Osteoblast (primary cell): ENCODE measurements at regions not wholly inside any gene's neighbourhood (a gene's known extent, or its start where the extent isn't known, plus 50 kb on each side); places are given as distances from the start of the nearest gene placed in this dataset.

Experiments
- DNase-seq: peaks from one replicate; pipeline ENCODE4 v3.0.0; 2011; ENCODE audit warnings: low spot score, mixed read lengths; ENCODE audit not compliant: insufficient read length; ENCODE audit errors: missing footprints
- H2AFZ ChIP-seq: 2 replicates; pipeline ENCODE4 v1.6.0; 2011; ENCODE audit warnings: mild to moderate bottlenecking, low read length
- H3K27ac ChIP-seq: 2 replicates; pipeline ENCODE4 v1.5.1; 2011; ENCODE audit warnings: mild to moderate bottlenecking, low read depth, low read length, moderate library complexity
- H3K27me3 ChIP-seq: 2 replicates; pipeline ENCODE4 v1.6.0; 2012; ENCODE audit warnings: mild to moderate bottlenecking, control low read depth, inconsistent platforms, low read length, moderate library complexity; ENCODE audit not compliant: insufficient read depth
- H3K36me3 ChIP-seq: 2 replicates; pipeline ENCODE4 v1.5.1; 2011; ENCODE audit warnings: mild to moderate bottlenecking, low read length, control low read depth, moderate library complexity; ENCODE audit not compliant: insufficient read depth
- H3K4me1 ChIP-seq: 2 replicates; pipeline ENCODE4 v1.5.1; 2011; ENCODE audit warnings: mild to moderate bottlenecking, low read length, control low read depth, moderate library complexity; ENCODE audit not compliant: insufficient read depth
- H3K4me2 ChIP-seq: 2 replicates; pipeline ENCODE4 v1.6.0; 2011; ENCODE audit warnings: mild to moderate bottlenecking, low read length; ENCODE audit not compliant: insufficient read depth
- H3K4me3 ChIP-seq: fragments of 200-600 bp; sonication (generic); 3 replicates; pipeline ENCODE4 v1.5.1; 2012; ENCODE audit warnings: mild to moderate bottlenecking, low read length, inconsistent platforms; ENCODE audit not compliant: insufficient read depth
- H3K79me2 ChIP-seq: 2 replicates; pipeline ENCODE4 v1.6.0; 2012; ENCODE audit warnings: mild to moderate bottlenecking, low read length, control low read depth, inconsistent platforms; ENCODE audit not compliant: insufficient read depth
- H3K9me3 ChIP-seq: 2 replicates; pipeline ENCODE4 v1.5.1; 2011; ENCODE audit warnings: low read depth, low read length, control low read depth
- H4K20me1 ChIP-seq: 2 replicates; pipeline ENCODE4 v1.6.0; 2012; ENCODE audit warnings: mild to moderate bottlenecking, low read length, control low read depth; ENCODE audit not compliant: insufficient read depth
- TF ChIP-seq, protein P1 (sequence below): IDR thresholded peaks from 2 replicates; pipeline ENCODE4 v1.5.1; 2011; ENCODE audit warnings: mild to moderate bottlenecking, low read depth, low read length, moderate library complexity; ENCODE audit errors: extremely low read depth

DNA sequence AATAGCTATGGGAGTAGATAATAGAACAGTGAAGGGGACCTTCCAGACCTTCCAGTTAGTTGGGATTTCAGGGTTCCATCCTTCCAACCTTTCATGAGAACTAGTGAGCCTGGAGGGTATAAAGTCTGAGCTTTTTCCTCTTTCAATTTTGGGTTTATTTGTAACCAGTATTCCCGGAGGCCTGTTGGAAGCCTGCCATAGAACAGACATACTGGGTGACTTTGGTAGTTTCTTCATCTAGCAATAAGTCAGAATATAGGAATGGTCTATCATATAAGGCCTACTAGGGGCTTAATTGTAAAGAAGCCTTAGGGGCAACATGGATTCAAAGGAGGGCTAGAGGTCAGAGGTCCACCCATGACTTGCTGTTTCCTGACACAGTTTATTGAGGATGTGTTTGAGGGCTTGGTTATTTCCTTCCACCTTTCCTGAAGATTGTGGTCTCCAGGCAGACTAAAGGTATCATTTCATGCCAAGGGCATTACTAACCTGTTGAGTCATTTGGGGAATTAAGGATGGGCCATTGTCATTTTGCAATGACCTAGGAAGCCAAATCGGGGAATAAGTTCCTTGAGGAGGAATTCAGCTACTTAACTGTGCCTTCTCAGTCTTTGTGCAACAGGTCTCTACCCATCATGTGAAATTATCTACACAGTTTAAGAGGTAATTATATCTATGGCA lies 410.3 kb downstream of the SLC6A15 start:
- no peaks in the 10 kb centered on the region for H3K9me3 ChIP-seq
- no peak overlapping the region for H3K4me2 ChIP-seq
- TF ChIP-seq, protein P1, sequence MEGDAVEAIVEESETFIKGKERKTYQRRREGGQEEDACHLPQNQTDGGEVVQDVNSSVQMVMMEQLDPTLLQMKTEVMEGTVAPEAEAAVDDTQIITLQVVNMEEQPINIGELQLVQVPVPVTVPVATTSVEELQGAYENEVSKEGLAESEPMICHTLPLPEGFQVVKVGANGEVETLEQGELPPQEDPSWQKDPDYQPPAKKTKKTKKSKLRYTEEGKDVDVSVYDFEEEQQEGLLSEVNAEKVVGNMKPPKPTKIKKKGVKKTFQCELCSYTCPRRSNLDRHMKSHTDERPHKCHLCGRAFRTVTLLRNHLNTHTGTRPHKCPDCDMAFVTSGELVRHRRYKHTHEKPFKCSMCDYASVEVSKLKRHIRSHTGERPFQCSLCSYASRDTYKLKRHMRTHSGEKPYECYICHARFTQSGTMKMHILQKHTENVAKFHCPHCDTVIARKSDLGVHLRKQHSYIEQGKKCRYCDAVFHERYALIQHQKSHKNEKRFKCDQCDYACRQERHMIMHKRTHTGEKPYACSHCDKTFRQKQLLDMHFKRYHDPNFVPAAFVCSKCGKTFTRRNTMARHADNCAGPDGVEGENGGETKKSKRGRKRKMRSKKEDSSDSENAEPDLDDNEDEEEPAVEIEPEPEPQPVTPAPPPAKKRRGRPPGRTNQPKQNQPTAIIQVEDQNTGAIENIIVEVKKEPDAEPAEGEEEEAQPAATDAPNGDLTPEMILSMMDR = no peak
- H3K4me1 ChIP-seq = no peaks in the 10 kb centered on the region
- no peak for DNase-seq
- no peak overlapping the region for H2AFZ ChIP-seq
- H3K4me3 ChIP-seq = no peak overlapping the region
- H4K20me1 ChIP-seq = no peaks in the 10 kb centered on the region
- H3K36me3 ChIP-seq = no peaks in the 10 kb centered on the region
- no peak overlapping the region for H3K27ac ChIP-seq
- H3K27me3 ChIP-seq = no peaks in the 10 kb centered on the region
- H3K79me2 ChIP-seq = no peaks in the 10 kb centered on the region

DNA sequence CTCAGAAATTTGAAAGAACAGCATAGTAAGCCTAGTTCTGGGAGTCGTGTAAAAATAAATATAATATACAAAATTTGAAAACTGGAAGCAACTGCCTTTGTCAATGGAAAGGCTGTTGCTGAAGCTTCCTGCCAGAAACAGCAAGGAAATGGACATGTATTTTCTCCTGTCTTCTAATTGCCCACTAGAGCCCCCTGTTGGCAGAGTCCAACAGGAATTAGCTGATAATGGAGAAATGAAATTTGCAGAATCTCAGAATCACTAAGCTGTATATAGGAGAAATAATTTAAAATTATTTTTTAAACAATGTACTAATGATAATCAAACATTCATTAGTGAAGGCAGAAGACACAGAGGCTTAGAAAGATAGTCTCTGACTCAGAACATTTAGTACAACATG lies 414.8 kb downstream of the SLC6A15 start:
- H3K79me2 ChIP-seq = no peaks in the 10 kb centered on the region
- TF ChIP-seq, protein P1 = peak; percentile 25
- no peak for DNase-seq

DNA sequence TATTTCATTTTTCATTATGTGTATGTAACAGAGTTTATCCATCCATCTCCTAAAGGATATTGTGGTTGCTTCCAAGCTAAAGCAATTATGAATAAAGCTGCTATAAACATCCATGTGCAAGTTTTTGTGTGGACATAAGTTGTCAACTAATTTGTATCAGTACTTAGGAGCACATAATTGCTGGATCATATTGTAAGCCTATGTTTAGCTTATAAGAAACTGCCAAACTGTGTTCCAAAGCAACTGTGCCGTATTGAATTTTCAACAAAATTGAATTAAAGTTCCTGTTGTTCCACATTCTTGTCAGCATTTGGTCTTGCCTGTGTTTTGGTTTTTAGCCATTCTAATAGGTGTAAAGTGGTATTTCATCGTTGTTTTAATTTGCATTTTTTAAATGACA lies 416.9 kb downstream of the SLC6A15 start:
- Histone ChIP-seq H4K20me1 (no peaks in the 10 kb centered on the region), H3K4me2 (no peak overlapping the region), H3K4me1 (no peaks in the 10 kb centered on the region), H3K9me3 (no peaks in the 10 kb centered on the region), H2AFZ (no peak overlapping the region), H3K27me3 (no peaks in the 10 kb centered on the region), H3K36me3 (no peaks in the 10 kb centered on the region), H3K27ac (no peak overlapping the region), H3K4me3 (no peak overlapping the region), H3K79me2 (no peaks in the 10 kb centered on the region)
- no peak for DNase-seq
- TF ChIP-seq, protein P1 = no peak

More for the DNA sequence above, 414.8 kb downstream of the SLC6A15 start:
- H3K36me3 ChIP-seq = no peaks in the 10 kb centered on the region
- H3K9me3 ChIP-seq = no peaks in the 10 kb centered on the region
- no peaks in the 10 kb centered on the region for H3K27me3 ChIP-seq
- no peak overlapping the region for H2AFZ ChIP-seq
- H3K27ac ChIP-seq = no peak overlapping the region
- no peaks in the 10 kb centered on the region for H4K20me1 ChIP-seq
- H3K4me3 ChIP-seq = no peak overlapping the region
- no peak overlapping the region for H3K4me2 ChIP-seq
- H3K4me1 ChIP-seq = no peaks in the 10 kb centered on the region

DNA sequence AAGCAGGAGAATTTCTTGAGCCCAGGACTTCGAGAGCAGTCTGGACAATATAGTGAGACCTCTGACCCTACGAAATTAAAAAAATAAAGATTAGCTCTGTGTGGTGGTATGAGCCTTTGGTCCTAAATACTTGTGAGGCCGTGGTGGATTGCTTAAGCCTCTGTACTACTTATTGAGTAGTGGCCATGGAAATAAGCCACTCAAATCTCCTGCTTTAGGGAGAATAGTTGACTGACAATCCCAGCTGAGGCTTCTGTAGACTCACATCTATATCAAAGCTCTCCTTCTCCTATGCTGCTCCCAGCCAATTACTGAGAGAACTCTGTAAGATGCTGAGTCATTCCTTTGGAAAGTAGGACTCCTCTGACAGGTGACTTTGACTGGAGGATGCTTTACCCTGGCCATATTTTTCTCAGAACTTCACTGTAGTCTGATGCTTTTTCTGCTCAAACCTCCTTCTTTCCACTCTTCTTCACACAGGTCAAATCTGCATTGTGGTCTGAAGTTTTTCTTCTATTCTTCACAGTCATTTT lies 420.2 kb downstream of the SLC6A15 start:
- H3K4me1 ChIP-seq = no peaks in the 10 kb centered on the region
- no peaks in the 10 kb centered on the region for H3K36me3 ChIP-seq
- no peaks in the 10 kb centered on the region for H3K27me3 ChIP-seq
- no peaks in the 10 kb centered on the region for H3K9me3 ChIP-seq
- H2AFZ ChIP-seq = no peak overlapping the region
- no peak for DNase-seq
- TF ChIP-seq, protein P1 = no peak
- H3K4me3 ChIP-seq = no peak overlapping the region
- no peak overlapping the region for H3K4me2 ChIP-seq
- H3K27ac ChIP-seq = no peak overlapping the region
- H4K20me1 ChIP-seq = no peaks in the 10 kb centered on the region
- H3K79me2 ChIP-seq = no peaks in the 10 kb centered on the region
